ENCODE measurements at regions not wholly inside any gene's neighbourhood (a gene's known extent, or its start where the extent isn't known, plus 50 kb on each side); places are given as distances from the start of the nearest gene placed in this dataset.

GRCh38 chr6:71496018-71496721, 207.6 kb downstream of the OGFRL1 start:
- no peak for TF ChIP-seq REST (IDR thresholded peaks at IDR 0.05; ENCODE audit: insufficient read depth in 1 of 2, low read depth in 2 of 2, low read length in 2 of 2)
- no peak for TF ChIP-seq FOXP2 (optimal IDR thresholded peaks at IDR 0.05; ENCODE audit: borderline replicate concordance, extremely low read depth, extremely low read length, insufficient read depth)
- TF ChIP-seq TAF1 (IDR thresholded peaks at IDR 0.05; ENCODE audit: borderline replicate concordance, insufficient read depth, low read length): no peak
- TF ChIP-seq POLR2AphosphoS5 (IDR thresholded peaks at IDR 0.05; ENCODE audit: low read depth, low read length): no peak
- TF ChIP-seq SIN3A (IDR thresholded peaks at IDR 0.05; ENCODE audit: borderline replicate concordance, insufficient read depth, low read length): no peak

GRCh38 chr6:71496722-71497033, 208.1 kb downstream of the OGFRL1 start:
- no peak for TF ChIP-seq SIN3A (IDR thresholded peaks at IDR 0.05; ENCODE audit: borderline replicate concordance, insufficient read depth, low read length)
- TF ChIP-seq REST (IDR thresholded peaks at IDR 0.05; ENCODE audit: insufficient read depth in 1 of 2, low read depth in 2 of 2, low read length in 2 of 2): no peak
- no peak for TF ChIP-seq FOXP2 (optimal IDR thresholded peaks at IDR 0.05; ENCODE audit: borderline replicate concordance, extremely low read depth, extremely low read length, insufficient read depth)
- TF ChIP-seq TAF1 (IDR thresholded peaks at IDR 0.05; ENCODE audit: borderline replicate concordance, insufficient read depth, low read length): no peak
- TF ChIP-seq POLR2AphosphoS5 (IDR thresholded peaks at IDR 0.05; ENCODE audit: low read depth, low read length): no peak

- TF ChIP-seq TAF1 (IDR thresholded peaks at IDR 0.05; ENCODE audit: borderline replicate concordance, insufficient read depth, low read length): no peak
- TF ChIP-seq FOXP2 (optimal IDR thresholded peaks at IDR 0.05; ENCODE audit: borderline replicate concordance, extremely low read depth, extremely low read length, insufficient read depth): no peak
Observed at GRCh38 chr6:71498638-71499037, 210.0 kb downstream of the OGFRL1 start.

GRCh38 chr6:71499667-71500066, 211.1 kb downstream of the OGFRL1 start:
- TF ChIP-seq REST (IDR thresholded peaks at IDR 0.05; ENCODE audit: insufficient read depth in 1 of 2, low read depth in 2 of 2, low read length in 2 of 2): no peak
- no peak for TF ChIP-seq TAF1 (IDR thresholded peaks at IDR 0.05; ENCODE audit: borderline replicate concordance, insufficient read depth, low read length)
- TF ChIP-seq POLR2AphosphoS5 (IDR thresholded peaks at IDR 0.05; ENCODE audit: low read depth, low read length): no peak

GRCh38 chr6:71502168-71502567, 213.6 kb downstream of the OGFRL1 start:
- TF ChIP-seq FOXP2 (optimal IDR thresholded peaks at IDR 0.05; ENCODE audit: borderline replicate concordance, extremely low read depth, extremely low read length, insufficient read depth): no peak
- TF ChIP-seq SIN3A (IDR thresholded peaks at IDR 0.05; ENCODE audit: borderline replicate concordance, insufficient read depth, low read length): no peak
- TF ChIP-seq REST (IDR thresholded peaks at IDR 0.05; ENCODE audit: insufficient read depth in 1 of 2, low read depth in 2 of 2, low read length in 2 of 2): no peak
- TF ChIP-seq TAF1 (IDR thresholded peaks at IDR 0.05; ENCODE audit: borderline replicate concordance, insufficient read depth, low read length): no peak

All from PFSK-1 (cell line).